ENCODE measurements at regions not wholly inside any gene's neighbourhood (a gene's known extent, or its start where the extent isn't known, plus 50 kb on each side); places are given as distances from the start of the nearest gene placed in this dataset.

DNA sequence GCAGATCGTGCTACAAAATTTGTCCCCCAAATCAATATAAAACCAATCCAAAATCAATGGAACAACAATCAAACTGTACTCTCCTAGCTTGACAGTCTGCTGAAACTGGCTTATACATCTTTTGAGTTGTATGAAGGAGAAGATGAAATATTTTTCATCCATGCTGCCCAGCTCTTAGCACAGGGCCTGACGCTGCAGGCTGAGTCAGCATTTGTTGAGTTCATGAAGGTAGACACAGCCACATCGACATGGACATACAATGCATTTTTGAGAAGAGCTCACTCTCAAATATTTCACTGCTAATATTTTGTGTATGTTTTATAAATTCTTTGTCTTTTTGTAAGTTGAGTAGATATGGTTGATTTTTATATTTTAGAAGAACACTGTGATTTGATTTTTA is 327.3 kb downstream of the OTOL1 start:
- TF ChIP-seq, protein P1, sequence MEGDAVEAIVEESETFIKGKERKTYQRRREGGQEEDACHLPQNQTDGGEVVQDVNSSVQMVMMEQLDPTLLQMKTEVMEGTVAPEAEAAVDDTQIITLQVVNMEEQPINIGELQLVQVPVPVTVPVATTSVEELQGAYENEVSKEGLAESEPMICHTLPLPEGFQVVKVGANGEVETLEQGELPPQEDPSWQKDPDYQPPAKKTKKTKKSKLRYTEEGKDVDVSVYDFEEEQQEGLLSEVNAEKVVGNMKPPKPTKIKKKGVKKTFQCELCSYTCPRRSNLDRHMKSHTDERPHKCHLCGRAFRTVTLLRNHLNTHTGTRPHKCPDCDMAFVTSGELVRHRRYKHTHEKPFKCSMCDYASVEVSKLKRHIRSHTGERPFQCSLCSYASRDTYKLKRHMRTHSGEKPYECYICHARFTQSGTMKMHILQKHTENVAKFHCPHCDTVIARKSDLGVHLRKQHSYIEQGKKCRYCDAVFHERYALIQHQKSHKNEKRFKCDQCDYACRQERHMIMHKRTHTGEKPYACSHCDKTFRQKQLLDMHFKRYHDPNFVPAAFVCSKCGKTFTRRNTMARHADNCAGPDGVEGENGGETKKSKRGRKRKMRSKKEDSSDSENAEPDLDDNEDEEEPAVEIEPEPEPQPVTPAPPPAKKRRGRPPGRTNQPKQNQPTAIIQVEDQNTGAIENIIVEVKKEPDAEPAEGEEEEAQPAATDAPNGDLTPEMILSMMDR (IDR thresholded peaks at IDR 0.05), result no peak
- no peak for TF ChIP-seq EZH2 (IDR thresholded peaks at IDR 0.05)
- TF ChIP-seq EZH2phosphoT487 (IDR thresholded peaks at IDR 0.05), result no peak
